ENCODE measurements at regions not wholly inside any gene's neighbourhood (a gene's known extent, or its start where the extent isn't known, plus 50 kb on each side); places are given as distances from the start of the nearest gene placed in this dataset.
"Not testable (repeated sequence)": the region's sequence is repeated elsewhere in the genome, so short reads cannot be mapped to it uniquely, and the experiment has no call there.

DNA sequence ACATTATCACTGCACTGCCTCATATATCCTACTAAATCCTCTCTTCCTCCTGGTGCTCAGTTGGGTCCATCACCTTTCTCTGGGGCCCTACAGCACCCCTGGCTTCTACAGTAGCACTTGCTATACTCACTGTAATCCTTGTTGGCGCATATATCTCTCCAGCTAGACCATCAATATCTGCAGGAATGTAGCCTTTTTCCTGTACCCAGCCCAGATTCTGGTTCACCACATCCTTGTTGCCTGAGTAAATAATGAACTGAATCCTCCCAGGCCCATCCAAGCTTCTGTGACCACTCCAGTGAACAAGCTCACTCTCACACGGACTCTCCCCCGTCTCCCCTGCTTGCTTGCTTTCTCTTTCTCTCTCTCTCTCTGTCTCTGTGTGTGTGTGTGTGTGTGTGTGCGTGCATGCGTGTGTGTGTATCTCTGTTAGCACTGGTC is 62.5 kb upstream of the LIPC start:
- DNase-seq (ENCODE audit: low read depth) = peak; percentile 67
- H3K4me3 ChIP-seq (ENCODE audit: low read depth, low read length) = no peak overlapping the region

DNA sequence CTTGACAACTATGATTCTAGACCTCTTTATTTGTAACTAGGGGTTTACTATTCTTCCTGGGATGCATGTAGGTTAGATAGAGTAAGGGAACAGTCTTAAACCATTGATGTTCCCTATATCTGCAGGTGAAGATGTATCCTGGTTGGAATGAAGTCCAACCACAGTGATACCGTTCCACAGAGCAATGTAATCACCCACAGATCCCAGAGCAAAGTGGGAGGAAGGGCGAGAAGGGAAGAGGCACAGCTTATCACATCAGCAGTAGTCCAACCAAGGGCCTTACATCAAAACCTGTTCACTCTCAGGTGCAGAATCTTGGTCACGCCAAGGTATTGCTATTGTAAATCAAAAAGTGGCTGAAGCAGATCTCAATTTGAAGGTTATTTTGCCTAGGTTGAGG is 61.8 kb upstream of the LIPC start:
- no peak for DNase-seq (ENCODE audit: low read depth)
- no peak overlapping the region for H3K4me3 ChIP-seq (ENCODE audit: low read depth, low read length)
- TF ChIP-seq, protein P1, sequence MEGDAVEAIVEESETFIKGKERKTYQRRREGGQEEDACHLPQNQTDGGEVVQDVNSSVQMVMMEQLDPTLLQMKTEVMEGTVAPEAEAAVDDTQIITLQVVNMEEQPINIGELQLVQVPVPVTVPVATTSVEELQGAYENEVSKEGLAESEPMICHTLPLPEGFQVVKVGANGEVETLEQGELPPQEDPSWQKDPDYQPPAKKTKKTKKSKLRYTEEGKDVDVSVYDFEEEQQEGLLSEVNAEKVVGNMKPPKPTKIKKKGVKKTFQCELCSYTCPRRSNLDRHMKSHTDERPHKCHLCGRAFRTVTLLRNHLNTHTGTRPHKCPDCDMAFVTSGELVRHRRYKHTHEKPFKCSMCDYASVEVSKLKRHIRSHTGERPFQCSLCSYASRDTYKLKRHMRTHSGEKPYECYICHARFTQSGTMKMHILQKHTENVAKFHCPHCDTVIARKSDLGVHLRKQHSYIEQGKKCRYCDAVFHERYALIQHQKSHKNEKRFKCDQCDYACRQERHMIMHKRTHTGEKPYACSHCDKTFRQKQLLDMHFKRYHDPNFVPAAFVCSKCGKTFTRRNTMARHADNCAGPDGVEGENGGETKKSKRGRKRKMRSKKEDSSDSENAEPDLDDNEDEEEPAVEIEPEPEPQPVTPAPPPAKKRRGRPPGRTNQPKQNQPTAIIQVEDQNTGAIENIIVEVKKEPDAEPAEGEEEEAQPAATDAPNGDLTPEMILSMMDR (IDR thresholded peaks at IDR 0.05; ENCODE audit: insufficient read depth, low read depth, low read length, missing control alignments) = no peak

More for the DNA sequence above, 62.5 kb upstream of the LIPC start:
- TF ChIP-seq, protein P1 (IDR thresholded peaks at IDR 0.05; ENCODE audit: insufficient read depth, low read depth, low read length, missing control alignments) = no peak

DNA sequence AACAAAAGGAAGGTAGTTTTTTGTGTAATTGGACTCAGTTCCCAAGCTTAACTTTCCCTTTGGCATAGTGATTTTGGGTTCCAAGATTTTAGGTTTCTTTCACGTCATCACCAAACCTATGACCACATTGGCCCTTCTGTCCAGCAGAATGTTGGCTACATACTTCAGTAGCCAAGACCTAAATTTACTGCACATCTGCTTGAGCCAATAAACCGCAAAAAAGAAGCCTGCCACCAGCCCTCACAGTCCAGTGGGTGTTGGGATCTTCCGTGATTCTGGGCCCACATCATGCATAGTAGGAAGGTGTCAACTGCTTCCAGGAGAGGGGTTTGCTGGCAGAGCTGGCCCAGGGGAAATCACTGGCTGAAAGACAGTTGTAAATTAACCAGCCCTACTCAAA is 57.6 kb upstream of the LIPC start:
- no peak for DNase-seq (ENCODE audit: low read depth)
- H3K4me3 ChIP-seq (ENCODE audit: low read depth, low read length) = no peak overlapping the region
- TF ChIP-seq, protein P1 (IDR thresholded peaks at IDR 0.05; ENCODE audit: insufficient read depth, low read depth, low read length, missing control alignments) = no peak

DNA sequence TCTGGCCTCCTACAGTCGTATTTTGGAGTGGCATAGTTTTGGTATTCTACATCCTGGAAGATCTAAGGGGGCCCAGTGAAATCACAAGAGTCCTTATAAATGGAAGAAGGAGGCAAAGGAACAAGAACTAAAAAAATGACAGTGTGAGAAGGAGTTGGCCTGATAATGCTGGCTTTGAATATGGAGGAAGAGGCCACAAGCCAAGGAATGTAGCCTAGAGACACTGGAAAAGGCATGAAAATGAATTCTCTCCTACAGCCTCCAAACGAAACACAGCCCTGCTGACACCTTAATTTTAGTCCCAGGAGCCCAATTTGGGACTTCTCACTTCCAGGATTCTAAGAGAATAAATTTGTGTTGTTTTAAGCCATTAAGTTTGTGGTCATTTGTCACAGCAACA is 54.6 kb upstream of the LIPC start:
- H3K4me3 ChIP-seq (ENCODE audit: low read depth, low read length) = no peak overlapping the region
- TF ChIP-seq, protein P1 (IDR thresholded peaks at IDR 0.05; ENCODE audit: insufficient read depth, low read depth, low read length, missing control alignments) = no peak
- DNase-seq (ENCODE audit: low read depth) = no peak

DNA sequence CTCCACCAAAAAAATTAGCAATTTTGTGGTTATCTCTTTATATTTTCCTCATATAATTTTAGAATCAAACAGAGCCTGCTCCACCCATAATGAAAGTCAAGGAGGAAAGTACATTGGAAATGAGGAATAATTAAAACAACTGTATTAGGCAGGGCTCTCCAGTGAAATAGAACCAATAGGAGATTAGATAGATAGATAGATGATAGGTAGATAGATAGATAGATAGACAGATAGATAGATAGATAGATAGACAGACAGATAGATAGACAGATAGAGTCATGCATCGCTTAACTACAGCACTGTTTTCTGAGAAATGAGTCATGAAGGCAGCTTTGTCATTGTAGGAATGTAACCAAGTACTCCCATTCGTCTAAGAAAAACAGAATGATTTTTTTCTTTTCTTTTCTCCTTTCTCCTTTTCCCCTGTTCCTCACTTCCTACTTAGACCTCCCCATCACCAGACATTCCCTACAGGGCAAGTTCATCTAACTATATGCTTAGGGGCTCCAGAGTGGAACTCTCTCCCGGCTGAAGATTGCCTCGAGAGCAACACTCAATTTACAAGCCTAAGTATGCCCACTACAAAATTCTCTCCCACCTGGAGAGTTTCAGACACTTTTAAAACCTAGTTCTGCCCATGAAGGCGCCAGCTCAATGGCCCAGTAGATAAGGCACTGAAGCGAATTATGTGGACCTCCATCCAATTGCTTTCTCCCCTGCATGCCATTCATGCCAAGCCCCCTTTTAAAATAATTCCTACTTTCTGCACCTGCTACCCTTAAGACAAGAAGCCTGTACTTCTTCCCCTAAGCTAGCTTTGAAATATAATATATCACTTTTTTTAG is 53.3 kb upstream of the LIPC start:
- TF ChIP-seq, protein P1 (IDR thresholded peaks at IDR 0.05; ENCODE audit: insufficient read depth, low read depth, low read length, missing control alignments) = no peak
- no peak for DNase-seq (ENCODE audit: low read depth)
- no peak overlapping the region for H3K4me3 ChIP-seq (ENCODE audit: low read depth, low read length)

DNA sequence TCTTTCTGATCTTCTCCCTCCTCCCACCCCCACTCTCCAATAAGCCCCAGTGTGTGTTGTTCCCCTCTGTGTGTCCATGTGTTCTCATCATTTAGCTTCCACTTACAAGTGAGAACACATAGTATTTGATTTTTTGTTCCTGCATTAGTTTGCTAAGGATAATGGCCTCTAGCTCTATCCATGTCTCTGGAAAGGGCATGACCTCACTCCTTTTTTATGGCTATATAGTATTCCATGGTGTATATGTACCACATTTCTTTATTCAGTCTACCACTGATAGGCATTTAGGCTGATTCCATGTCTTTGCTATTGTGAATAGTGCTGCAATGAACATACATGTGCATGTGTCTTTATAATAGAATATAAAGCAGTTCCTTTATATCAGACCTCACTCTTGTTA is 52.3 kb upstream of the LIPC start:
- not testable (repeated sequence) for DNase-seq (ENCODE audit: low read depth); H3K4me3 ChIP-seq (ENCODE audit: low read depth, low read length)

DNA sequence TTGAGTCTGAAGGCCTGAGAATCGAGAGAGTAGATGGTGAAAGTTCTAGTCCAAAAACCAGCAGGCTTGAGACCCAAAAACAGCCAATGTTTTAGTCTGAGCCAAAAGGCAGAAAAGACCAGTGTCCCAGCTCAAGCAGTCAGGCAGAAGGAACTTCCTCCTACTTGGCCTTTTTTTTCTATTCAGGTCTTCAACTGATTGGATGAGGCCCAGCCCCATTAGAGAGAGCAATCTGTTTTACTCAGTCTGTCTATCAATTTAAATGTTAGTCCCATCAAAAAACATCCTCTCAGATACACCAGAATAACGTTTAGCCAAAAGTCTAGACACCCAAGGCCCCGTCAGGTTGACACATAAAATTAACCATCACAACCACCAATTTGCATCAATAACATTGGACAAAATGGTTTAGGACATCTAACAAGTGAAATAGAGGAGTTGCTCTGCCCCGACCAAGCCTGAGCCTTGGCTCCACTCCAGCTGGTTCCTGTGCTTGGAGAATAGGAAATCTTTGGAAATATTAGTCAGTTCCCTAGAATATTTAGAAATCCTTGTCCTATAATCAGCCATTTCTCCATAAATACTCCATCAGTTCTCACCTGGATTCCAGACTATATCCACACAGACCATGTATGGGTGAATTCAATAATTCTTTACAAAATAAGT is 51.4 kb upstream of the LIPC start:
- H3K4me3 ChIP-seq (ENCODE audit: low read depth, low read length) = no peak overlapping the region
- TF ChIP-seq, protein P1 (IDR thresholded peaks at IDR 0.05; ENCODE audit: insufficient read depth, low read depth, low read length, missing control alignments) = no peak
- no peak for DNase-seq (ENCODE audit: low read depth)
